Epithelial cell of esophagus (primary cell): ENCODE measurements at regions not wholly inside any gene's neighbourhood (a gene's known extent, or its start where the extent isn't known, plus 50 kb on each side); places are given as distances from the start of the nearest gene placed in this dataset.

ENCODE experiments used
- DNase-seq: peaks from one replicate; pipeline ENCODE4 v3.0.0; 2010; ENCODE audit warnings: low read depth
- H3K4me3 ChIP-seq: 2 replicates; pipeline ENCODE4 v1.5.1; 2011; ENCODE audit warnings: mild to moderate bottlenecking, low read length, control low read depth
- TF ChIP-seq, protein P1 (sequence below): IDR thresholded peaks from 2 replicates; pipeline ENCODE4 v1.5.1; 2011; ENCODE audit warnings: low read depth, mild to moderate bottlenecking, low read length, control low read depth, inconsistent platforms; ENCODE audit not compliant: insufficient read depth; ENCODE audit errors: missing control alignments

DNA sequence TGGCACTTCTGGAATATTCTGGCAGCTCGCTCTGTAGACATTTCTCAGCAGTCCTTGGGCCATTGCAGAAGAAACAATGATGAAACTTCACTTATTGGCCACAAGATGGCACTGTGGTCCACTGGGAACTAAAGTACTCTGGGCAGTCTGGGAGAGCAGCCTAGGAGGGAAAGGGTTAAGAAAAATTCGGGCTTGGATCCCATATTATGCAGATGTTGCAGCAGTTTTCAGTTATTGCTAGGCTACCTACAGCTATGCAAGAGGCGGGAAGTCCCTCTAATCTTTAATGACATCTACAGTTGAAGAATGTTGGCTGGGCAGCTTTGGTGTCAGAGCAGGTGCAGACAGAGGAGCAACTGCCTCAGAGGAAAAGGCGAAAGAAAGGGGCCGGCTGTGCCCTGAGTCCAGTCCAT is 201.7 kb upstream of the PRSS58 start:
- H3K4me3 ChIP-seq, result no peak overlapping the region
- DNase-seq, result peak; percentile 74
- TF ChIP-seq, protein P1, sequence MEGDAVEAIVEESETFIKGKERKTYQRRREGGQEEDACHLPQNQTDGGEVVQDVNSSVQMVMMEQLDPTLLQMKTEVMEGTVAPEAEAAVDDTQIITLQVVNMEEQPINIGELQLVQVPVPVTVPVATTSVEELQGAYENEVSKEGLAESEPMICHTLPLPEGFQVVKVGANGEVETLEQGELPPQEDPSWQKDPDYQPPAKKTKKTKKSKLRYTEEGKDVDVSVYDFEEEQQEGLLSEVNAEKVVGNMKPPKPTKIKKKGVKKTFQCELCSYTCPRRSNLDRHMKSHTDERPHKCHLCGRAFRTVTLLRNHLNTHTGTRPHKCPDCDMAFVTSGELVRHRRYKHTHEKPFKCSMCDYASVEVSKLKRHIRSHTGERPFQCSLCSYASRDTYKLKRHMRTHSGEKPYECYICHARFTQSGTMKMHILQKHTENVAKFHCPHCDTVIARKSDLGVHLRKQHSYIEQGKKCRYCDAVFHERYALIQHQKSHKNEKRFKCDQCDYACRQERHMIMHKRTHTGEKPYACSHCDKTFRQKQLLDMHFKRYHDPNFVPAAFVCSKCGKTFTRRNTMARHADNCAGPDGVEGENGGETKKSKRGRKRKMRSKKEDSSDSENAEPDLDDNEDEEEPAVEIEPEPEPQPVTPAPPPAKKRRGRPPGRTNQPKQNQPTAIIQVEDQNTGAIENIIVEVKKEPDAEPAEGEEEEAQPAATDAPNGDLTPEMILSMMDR, result peak; percentile 77

DNA sequence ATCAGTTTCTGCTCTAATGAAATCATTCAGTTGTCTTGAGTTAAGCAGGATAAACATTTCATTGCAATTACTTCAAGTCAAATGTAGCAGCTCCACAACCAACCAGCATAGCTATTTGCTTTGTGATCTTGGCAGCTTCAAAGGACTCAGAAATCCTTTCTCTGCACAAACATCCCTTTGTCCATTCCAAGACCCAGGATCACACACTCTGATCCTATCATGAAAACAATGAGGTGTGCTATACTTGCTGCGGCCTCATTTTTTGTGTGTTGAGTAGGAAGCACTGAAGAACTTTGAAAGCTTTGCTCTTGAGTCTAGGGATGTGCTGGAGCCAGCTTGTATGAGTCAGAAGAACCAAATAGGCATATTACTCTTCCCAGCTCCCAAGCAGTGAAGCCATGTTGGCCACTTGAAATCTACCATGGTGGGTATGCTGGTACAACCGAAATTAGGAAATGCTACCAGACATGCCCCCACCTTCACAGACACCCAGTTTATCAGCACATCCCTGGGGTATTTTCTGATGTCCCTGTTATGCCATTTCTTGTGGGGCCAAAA is 199.4 kb upstream of the PRSS58 start:
- no peak overlapping the region for H3K4me3 ChIP-seq
- DNase-seq, result no peak
- TF ChIP-seq, protein P1, result no peak

DNA sequence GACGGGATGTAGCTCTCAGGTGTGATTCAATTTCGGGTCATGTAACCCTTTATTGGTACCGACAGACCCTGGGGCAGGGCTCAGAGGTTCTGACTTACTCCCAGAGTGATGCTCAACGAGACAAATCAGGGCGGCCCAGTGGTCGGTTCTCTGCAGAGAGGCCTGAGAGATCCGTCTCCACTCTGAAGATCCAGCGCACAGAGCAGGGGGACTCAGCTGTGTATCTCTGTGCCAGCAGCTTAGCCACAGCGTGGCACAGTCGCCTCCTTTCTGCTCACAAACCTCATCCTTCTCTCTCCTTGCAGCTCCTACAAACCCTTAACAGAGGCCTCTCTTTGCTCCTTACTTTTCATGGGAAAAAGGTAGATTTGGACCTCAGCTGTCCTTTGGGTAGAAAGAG is 197.5 kb upstream of the PRSS58 start:
- TF ChIP-seq, protein P1, result no peak
- DNase-seq, result no peak
- no peak overlapping the region for H3K4me3 ChIP-seq

DNA sequence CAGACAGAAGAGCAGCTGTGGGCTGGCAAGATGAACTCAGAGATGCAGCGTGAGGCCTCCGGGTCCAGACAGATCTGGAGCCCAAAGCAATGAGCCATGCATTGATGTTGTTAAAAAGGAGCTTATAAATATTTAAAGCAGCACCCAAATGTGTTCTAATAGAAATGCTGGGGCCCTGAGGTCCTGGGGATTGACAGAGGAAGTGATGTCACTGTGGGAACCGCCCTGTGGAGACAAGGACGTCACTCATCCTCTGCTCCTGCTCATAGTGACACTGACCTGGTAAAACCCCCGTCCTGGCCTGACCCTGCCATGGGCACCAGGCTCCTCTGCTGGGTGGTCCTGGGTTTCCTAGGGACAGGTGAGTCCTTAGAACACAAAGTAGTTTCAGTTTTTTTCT is 197.0 kb upstream of the PRSS58 start:
- no peak overlapping the region for H3K4me3 ChIP-seq
- DNase-seq, result no peak
- TF ChIP-seq, protein P1, result no peak

DNA sequence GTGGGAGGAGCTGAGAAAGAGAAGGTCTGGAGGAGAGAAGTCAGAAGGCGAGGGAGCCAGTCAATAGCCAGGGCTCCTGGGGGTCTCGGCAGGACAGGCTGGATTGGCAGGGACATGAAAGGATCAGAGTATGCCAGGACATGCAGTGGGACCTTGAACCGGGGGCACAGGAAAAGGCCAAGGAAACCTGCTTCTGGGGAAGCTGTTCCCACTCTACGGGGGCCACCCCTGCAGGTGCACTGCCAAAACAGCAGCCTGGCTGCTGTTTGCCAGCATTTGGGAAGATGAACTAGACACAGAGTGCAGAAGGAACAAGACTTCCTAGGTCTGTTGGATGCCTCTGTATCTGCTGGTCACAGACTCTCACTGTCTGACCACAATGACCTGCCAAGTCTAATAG is 194.9 kb upstream of the PRSS58 start:
- TF ChIP-seq, protein P1, result no peak
- no peak overlapping the region for H3K4me3 ChIP-seq
- DNase-seq, result no peak

DNA sequence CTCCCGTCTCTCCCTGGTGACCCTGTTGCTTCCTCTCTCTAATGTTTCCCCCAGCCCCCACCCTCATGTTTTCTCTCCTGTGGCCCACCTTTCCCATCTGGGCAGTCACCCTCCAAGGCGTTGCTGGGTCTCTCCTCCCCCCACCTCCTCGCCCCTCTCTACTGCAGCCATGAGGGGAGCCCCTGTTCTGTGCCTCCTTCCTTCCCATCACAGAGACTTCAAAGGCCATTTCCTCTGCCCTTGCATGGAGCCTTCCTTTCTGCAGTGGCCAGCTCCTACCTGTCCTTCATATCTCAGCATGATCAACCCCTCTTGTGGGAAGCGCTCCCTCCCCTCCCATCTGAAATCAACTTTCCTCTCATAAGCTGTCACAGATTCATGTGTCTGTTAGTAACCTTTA is 194.0 kb upstream of the PRSS58 start:
- DNase-seq, result no peak
- TF ChIP-seq, protein P1, result no peak
- H3K4me3 ChIP-seq, result no peak overlapping the region

DNA sequence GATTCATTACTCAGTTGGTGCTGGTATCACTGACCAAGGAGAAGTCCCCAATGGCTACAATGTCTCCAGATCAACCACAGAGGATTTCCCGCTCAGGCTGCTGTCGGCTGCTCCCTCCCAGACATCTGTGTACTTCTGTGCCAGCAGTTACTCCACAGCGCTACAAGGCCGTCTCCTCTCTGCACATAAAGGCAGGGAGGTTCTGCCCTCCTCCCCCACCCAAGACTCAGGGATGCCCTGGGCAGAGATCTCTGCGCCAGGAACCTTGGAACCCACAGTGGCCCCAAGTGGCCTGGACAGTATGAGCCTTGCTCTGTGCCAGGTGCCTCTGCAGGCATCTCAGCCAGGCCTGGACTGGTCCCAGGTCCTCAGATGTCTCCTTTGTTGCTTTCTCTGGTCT is 193.4 kb upstream of the PRSS58 start:
- TF ChIP-seq, protein P1, result no peak
- no peak for DNase-seq
- no peak overlapping the region for H3K4me3 ChIP-seq
